ENCODE measurements at regions not wholly inside any gene's neighbourhood (a gene's known extent, or its start where the extent isn't known, plus 50 kb on each side); places are given as distances from the start of the nearest gene placed in this dataset.

- TF ChIP-seq CTCF (IDR thresholded peaks at IDR 0.05; ENCODE audit: low read depth, low read length) = no peak
- TF ChIP-seq, protein P1, sequence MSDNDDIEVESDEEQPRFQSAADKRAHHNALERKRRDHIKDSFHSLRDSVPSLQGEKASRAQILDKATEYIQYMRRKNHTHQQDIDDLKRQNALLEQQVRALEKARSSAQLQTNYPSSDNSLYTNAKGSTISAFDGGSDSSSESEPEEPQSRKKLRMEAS (IDR thresholded peaks at IDR 0.05; ENCODE audit: low read depth, low read length) = no peak
- TF ChIP-seq POLR2A (IDR thresholded peaks at IDR 0.05; ENCODE audit: extremely low read depth, insufficient read length) = no peak
- no peak for TF ChIP-seq MYC (IDR thresholded peaks at IDR 0.05; ENCODE audit: low read depth, low read length)
Observed at GRCh38 chr20:22368235-22368634, 216.1 kb downstream of the FOXA2 start.

All from NB4 (cell line).